Upper lobe of right lung (tissue), 1 donor: ENCODE measurements at regions not wholly inside any gene's neighbourhood (a gene's known extent, or its start where the extent isn't known, plus 50 kb on each side); places are given as distances from the start of the nearest gene placed in this dataset.

Source experiments
- ATAC-seq: fragments of 200-7000 bp; cut with Tn5 transposase; one replicate; pipeline ENCODE4 v1.9.1; 2020; ENCODE audit warnings: mild to moderate bottlenecking, moderate library complexity
- DNase-seq: peaks from one replicate; pipeline ENCODE4 v3.0.0-alpha.2; 2020
- H3K27ac ChIP-seq: fragments of 200-600 bp; one replicate; pipeline ENCODE4 v1.8.0; 2022
- H3K27me3 ChIP-seq: fragments of 200-600 bp; one replicate; pipeline ENCODE4 v1.8.0; 2022; ENCODE audit warnings: mild to moderate bottlenecking
- H3K36me3 ChIP-seq: fragments of 200-600 bp; one replicate; pipeline ENCODE4 v1.8.0; 2022
- H3K4me1 ChIP-seq: fragments of 200-600 bp; one replicate; pipeline ENCODE4 v1.8.0; 2022
- H3K4me3 ChIP-seq: fragments of 200-600 bp; one replicate; pipeline ENCODE4 v1.8.0; 2022; ENCODE audit warnings: mild to moderate bottlenecking
- H3K9me3 ChIP-seq: fragments of 200-600 bp; one replicate; pipeline ENCODE4 v1.8.0; 2022
- CTCF ChIP-seq: fragments of 200-600 bp; IDR thresholded peaks from one replicate; pipeline ENCODE4 v1.8.0; 2022; ENCODE audit warnings: antibody characterized with exemption
- intact Hi-C: fragments of 100-400 bp; cut with DNase I; formaldehyde crosslinking; loops from one replicate; pipeline ENCODE4 v1.11.0; 2022
- donor health status: DM: no; HTN: yes; CAD: no; lungs with severe emphysema.

GRCh38 chr3:182393151-182393550 is 400.2 kb upstream of the ATP11B start:
- intact Hi-C loops: no loop called here
- DNase-seq: no peak
- no peak for TF ChIP-seq CTCF
- ATAC-seq: no peak
- no peaks in the 10 kb centered on the region for H3K27me3 ChIP-seq
- no peak overlapping the region for H3K4me3 ChIP-seq
- H3K36me3 ChIP-seq: no peaks in the 10 kb centered on the region
- H3K4me1 ChIP-seq: no peaks in the 10 kb centered on the region
- no peaks in the 10 kb centered on the region for H3K9me3 ChIP-seq
- no peak overlapping the region for H3K27ac ChIP-seq

- no peaks in the 10 kb centered on the region for H3K36me3 ChIP-seq
- no peaks in the 10 kb centered on the region for H3K9me3 ChIP-seq
- no peaks in the 10 kb centered on the region for H3K4me1 ChIP-seq
- no peak overlapping the region for H3K4me3 ChIP-seq
- H3K27me3 ChIP-seq: no peaks in the 10 kb centered on the region
- DNase-seq: no peak
- TF ChIP-seq CTCF: no peak
- no peak overlapping the region for H3K27ac ChIP-seq
- intact Hi-C loops: no loop called here
- no peak for ATAC-seq
Measured at GRCh38 chr3:182393830-182394367, 399.4 kb upstream of the ATP11B start.

GRCh38 chr3:182397164-182397563 is 396.1 kb upstream of the ATP11B start:
- intact Hi-C loops: no loop called here
- no peaks in the 10 kb centered on the region for H3K36me3 ChIP-seq
- no peak for TF ChIP-seq CTCF
- H3K27ac ChIP-seq: no peak overlapping the region
- no peak overlapping the region for H3K4me3 ChIP-seq
- H3K27me3 ChIP-seq: no peaks in the 10 kb centered on the region
- H3K4me1 ChIP-seq: no peaks in the 10 kb centered on the region
- no peak for ATAC-seq
- DNase-seq: no peak
- no peaks in the 10 kb centered on the region for H3K9me3 ChIP-seq

- ATAC-seq: no peak
- no peak for DNase-seq
- no peak for TF ChIP-seq CTCF
- no peak overlapping the region for H3K27ac ChIP-seq
- intact Hi-C loops: no loop called here
- no peak overlapping the region for H3K4me3 ChIP-seq
- H3K36me3 ChIP-seq: no peaks in the 10 kb centered on the region
- H3K27me3 ChIP-seq: no peaks in the 10 kb centered on the region
- no peaks in the 10 kb centered on the region for H3K4me1 ChIP-seq
- H3K9me3 ChIP-seq: no peaks in the 10 kb centered on the region
Measured at GRCh38 chr3:182399978-182400737, 393.1 kb upstream of the ATP11B start.

GRCh38 chr3:182400838-182401237 is 392.5 kb upstream of the ATP11B start:
- Histone ChIP-seq H3K27ac (no peak overlapping the region), H3K27me3 (no peaks in the 10 kb centered on the region), H3K4me1 (no peaks in the 10 kb centered on the region), H3K9me3 (no peaks in the 10 kb centered on the region), H3K36me3 (no peaks in the 10 kb centered on the region), H3K4me3 (no peak overlapping the region)
- intact Hi-C loops: no loop called here
- DNase-seq (no peak), ATAC-seq (no peak)
- no peak for TF ChIP-seq CTCF

GRCh38 chr3:182404031-182404430 is 389.3 kb upstream of the ATP11B start:
- no peak for TF ChIP-seq CTCF
- ATAC-seq: no peak

More at GRCh38 chr3:182404031-182404430, 389.3 kb upstream of the ATP11B start:
- no peak for DNase-seq
- H3K4me1 ChIP-seq: no peaks in the 10 kb centered on the region
- H3K9me3 ChIP-seq: no peaks in the 10 kb centered on the region
- intact Hi-C loops: no loop called here
- no peak overlapping the region for H3K27ac ChIP-seq
- H3K27me3 ChIP-seq: no peaks in the 10 kb centered on the region
- H3K4me3 ChIP-seq: no peak overlapping the region
- no peaks in the 10 kb centered on the region for H3K36me3 ChIP-seq
